ENCODE measurements at regions not wholly inside any gene's neighbourhood (a gene's known extent, or its start where the extent isn't known, plus 50 kb on each side); places are given as distances from the start of the nearest gene placed in this dataset.
"Not testable (repeated sequence)": the region's sequence is repeated elsewhere in the genome, so short reads cannot be mapped to it uniquely, and the experiment has no call there.

DNA sequence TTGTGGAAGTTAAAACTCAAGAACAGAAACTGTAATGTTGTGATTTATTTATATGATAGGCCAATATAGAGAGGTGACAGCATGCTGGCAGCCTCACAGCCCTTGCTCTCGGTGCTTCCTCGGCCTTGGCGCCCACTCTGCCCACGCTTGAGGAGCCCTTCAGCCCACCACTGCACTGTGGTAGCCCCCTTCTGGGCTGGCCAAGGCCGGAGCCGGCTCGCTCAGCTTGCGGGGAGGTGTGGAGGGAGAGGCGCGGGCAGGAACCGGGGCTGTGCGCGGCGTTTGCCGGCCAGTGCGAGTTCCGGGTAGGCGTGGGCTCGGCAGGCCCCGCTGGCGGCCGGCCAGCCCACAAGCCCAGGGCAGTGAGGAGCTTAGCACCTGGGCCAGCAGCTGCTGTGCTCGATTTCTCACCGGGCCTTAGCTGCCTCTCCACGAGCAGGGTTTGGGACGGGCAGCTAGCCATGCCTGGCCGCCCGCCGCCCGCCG lies 65.8 kb upstream of the SLC8A3 start:
- H3K4me2 ChIP-seq (ENCODE audit: low read length) = peak overlapping the region; percentile 30; the same call in 1 of the 2 replicates
- no peak overlapping the region for H3K27ac ChIP-seq (ENCODE audit: low read depth, low read length)

DNA sequence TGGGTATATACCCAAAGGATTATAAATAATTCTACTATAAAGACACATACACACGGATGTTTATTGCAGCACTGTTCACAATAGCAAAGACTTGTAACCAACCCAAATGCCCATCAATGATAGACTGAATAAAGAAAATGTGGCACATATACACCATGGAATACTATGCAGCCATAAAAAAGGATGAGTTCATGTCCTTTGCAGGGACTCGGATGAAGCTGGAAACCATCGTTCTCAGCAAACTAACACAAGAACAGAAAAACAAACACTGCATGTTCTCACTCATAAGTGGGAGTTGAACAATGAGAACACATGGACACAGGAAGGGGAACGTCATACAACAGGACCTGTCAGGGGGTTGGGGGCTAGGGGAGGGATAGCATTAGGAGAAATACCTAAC lies 64.8 kb upstream of the SLC8A3 start:
- H3K36me3 ChIP-seq (ENCODE audit: control insufficient read depth, low read length); H3K4me2 ChIP-seq (ENCODE audit: low read length); H3K27ac ChIP-seq (ENCODE audit: low read depth, low read length); H3K9me3 ChIP-seq (ENCODE audit: control insufficient read depth, insufficient read depth, low read length); H3K4me3 ChIP-seq (ENCODE audit: low read length); H3K79me2 ChIP-seq (ENCODE audit: control insufficient read depth, low read length); H3F3A ChIP-seq (ENCODE audit: control insufficient read depth, insufficient read depth); H4K20me1 ChIP-seq (ENCODE audit: control insufficient read depth, insufficient read depth, low read depth, low read length); H3K9me2 ChIP-seq (replicated peaks; ENCODE audit: control insufficient read depth, low read length); H3K4me1 ChIP-seq (ENCODE audit: control insufficient read depth, low read length): not testable (repeated sequence)
- peaks cover 19% of the 10 kb centered on the region for H3K27me3 ChIP-seq (ENCODE audit: control insufficient read depth, low read length)

More for the DNA sequence above, 65.8 kb upstream of the SLC8A3 start:
- Histone ChIP-seq H3K4me3 (ENCODE audit: low read length) (no peak overlapping the region; the same call in 1 of the 2 replicates), H3K36me3 (ENCODE audit: control insufficient read depth, low read length) (no peaks in the 10 kb centered on the region), H3K9me2 (replicated peaks; ENCODE audit: control insufficient read depth, low read length) (no peaks in the 10 kb centered on the region), H3F3A (ENCODE audit: control insufficient read depth, insufficient read depth) (no peaks in the 10 kb centered on the region), H3K27me3 (ENCODE audit: control insufficient read depth, low read length) (peaks cover 19% of the 10 kb centered on the region), H3K4me1 (ENCODE audit: control insufficient read depth, low read length) (no peaks in the 10 kb centered on the region), H3K79me2 (ENCODE audit: control insufficient read depth, low read length) (no peaks in the 10 kb centered on the region), H4K20me1 (ENCODE audit: control insufficient read depth, insufficient read depth, low read depth, low read length) (no peaks in the 10 kb centered on the region), H3K9me3 (ENCODE audit: control insufficient read depth, insufficient read depth, low read length) (0 out of 2 replicates have a peak, but pooled peaks cover 3% of the 10 kb centered on the region)
- TF ChIP-seq, protein P1, sequence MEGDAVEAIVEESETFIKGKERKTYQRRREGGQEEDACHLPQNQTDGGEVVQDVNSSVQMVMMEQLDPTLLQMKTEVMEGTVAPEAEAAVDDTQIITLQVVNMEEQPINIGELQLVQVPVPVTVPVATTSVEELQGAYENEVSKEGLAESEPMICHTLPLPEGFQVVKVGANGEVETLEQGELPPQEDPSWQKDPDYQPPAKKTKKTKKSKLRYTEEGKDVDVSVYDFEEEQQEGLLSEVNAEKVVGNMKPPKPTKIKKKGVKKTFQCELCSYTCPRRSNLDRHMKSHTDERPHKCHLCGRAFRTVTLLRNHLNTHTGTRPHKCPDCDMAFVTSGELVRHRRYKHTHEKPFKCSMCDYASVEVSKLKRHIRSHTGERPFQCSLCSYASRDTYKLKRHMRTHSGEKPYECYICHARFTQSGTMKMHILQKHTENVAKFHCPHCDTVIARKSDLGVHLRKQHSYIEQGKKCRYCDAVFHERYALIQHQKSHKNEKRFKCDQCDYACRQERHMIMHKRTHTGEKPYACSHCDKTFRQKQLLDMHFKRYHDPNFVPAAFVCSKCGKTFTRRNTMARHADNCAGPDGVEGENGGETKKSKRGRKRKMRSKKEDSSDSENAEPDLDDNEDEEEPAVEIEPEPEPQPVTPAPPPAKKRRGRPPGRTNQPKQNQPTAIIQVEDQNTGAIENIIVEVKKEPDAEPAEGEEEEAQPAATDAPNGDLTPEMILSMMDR (IDR thresholded peaks at IDR 0.05; ENCODE audit: low read depth, low read length, poor library complexity, severe bottlenecking) = no peak
- no peak for TF ChIP-seq EZH2phosphoT487 (IDR thresholded peaks at IDR 0.05; ENCODE audit: borderline replicate concordance, low read length)

DNA sequence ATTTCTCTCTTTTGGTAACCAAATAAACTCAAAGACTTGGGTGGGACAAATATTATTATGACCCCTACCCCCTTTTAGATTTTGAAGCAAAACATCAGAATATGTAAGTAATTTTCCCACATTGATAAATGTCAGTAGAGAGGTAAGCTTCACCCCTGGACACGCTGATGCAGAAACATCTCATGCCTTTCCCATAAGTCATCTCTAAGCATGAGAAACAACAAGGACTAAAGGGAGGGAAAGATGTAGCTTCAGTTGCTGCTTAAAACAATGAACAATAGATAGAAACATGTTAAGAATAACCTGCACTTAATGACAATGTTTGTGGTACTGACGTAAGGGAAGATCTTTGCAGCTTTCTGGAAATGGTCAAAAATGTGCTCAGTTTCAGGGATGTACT lies 56.3 kb upstream of the SLC8A3 start:
- no peak for TF ChIP-seq EZH2phosphoT487 (IDR thresholded peaks at IDR 0.05; ENCODE audit: borderline replicate concordance, low read length)
- TF ChIP-seq, protein P1 (IDR thresholded peaks at IDR 0.05; ENCODE audit: low read depth, low read length, poor library complexity, severe bottlenecking) = no peak
- no peaks in the 10 kb centered on the region for H3K9me2 ChIP-seq (replicated peaks; ENCODE audit: control insufficient read depth, low read length)
- no peaks in the 10 kb centered on the region for H3F3A ChIP-seq (ENCODE audit: control insufficient read depth, insufficient read depth)
- no peaks in the 10 kb centered on the region for H3K9me3 ChIP-seq (ENCODE audit: control insufficient read depth, insufficient read depth, low read length)
- H3K4me3 ChIP-seq (ENCODE audit: low read length) = no peak overlapping the region
- H3K27ac ChIP-seq (ENCODE audit: low read depth, low read length) = no peak overlapping the region
- no peak overlapping the region for H3K4me2 ChIP-seq (ENCODE audit: low read length)
- H3K79me2 ChIP-seq (ENCODE audit: control insufficient read depth, low read length) = no peaks in the 10 kb centered on the region
- H3K36me3 ChIP-seq (ENCODE audit: control insufficient read depth, low read length) = no peaks in the 10 kb centered on the region
- H4K20me1 ChIP-seq (ENCODE audit: control insufficient read depth, insufficient read depth, low read depth, low read length) = no peaks in the 10 kb centered on the region
- no peaks in the 10 kb centered on the region for H3K27me3 ChIP-seq (ENCODE audit: control insufficient read depth, low read length)
- H3K4me1 ChIP-seq (ENCODE audit: control insufficient read depth, low read length) = no peaks in the 10 kb centered on the region

- H3K79me2 ChIP-seq (ENCODE audit: control insufficient read depth, low read length) = no peaks in the 10 kb centered on the region
- H3K27me3 ChIP-seq (ENCODE audit: control insufficient read depth, low read length) = no peaks in the 10 kb centered on the region; the same call in 1 of the 2 replicates
- H3K4me3 ChIP-seq (ENCODE audit: low read length) = no peak overlapping the region
- no peaks in the 10 kb centered on the region for H3K36me3 ChIP-seq (ENCODE audit: control insufficient read depth, low read length)
- no peaks in the 10 kb centered on the region for H4K20me1 ChIP-seq (ENCODE audit: control insufficient read depth, insufficient read depth, low read depth, low read length)
- no peak overlapping the region for H3K27ac ChIP-seq (ENCODE audit: low read depth, low read length)
- no peak for TF ChIP-seq EZH2phosphoT487 (IDR thresholded peaks at IDR 0.05; ENCODE audit: borderline replicate concordance, low read length)
- TF ChIP-seq, protein P1 (IDR thresholded peaks at IDR 0.05; ENCODE audit: low read depth, low read length, poor library complexity, severe bottlenecking) = no peak
- H3K4me1 ChIP-seq (ENCODE audit: control insufficient read depth, low read length) = no peaks in the 10 kb centered on the region
- no peaks in the 10 kb centered on the region for H3K9me2 ChIP-seq (replicated peaks; ENCODE audit: control insufficient read depth, low read length)
- H3K4me2 ChIP-seq (ENCODE audit: low read length) = no peak overlapping the region
- H3K9me3 ChIP-seq (ENCODE audit: control insufficient read depth, insufficient read depth, low read length) = no peaks in the 10 kb centered on the region
- H3F3A ChIP-seq (ENCODE audit: control insufficient read depth, insufficient read depth) = no peaks in the 10 kb centered on the region
These were observed 51.1 kb upstream of the SLC8A3 start for GRCh38 chr14:70239802-70240201.

DNA sequence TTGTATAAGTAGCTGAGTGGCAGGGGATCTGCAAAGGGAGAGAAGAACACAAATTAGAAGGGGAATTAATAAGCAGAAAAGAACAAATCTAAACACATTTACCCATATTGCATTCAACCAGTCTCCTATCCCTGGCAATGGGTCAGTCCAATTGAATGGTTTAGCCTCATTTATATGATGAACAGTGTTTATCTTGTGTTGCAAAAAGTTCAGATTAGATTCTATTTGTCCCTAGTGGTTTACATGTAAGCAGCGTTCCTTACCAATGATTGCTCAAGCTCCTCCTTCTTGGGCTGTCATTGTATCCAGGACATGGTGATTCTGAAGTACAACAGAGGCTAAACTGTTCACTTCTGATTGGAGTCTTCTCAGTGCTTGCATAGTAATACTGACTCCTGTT lies 49.9 kb upstream of the SLC8A3 start:
- H3K9me3 ChIP-seq (ENCODE audit: control insufficient read depth, insufficient read depth, low read length); H3K9me2 ChIP-seq (replicated peaks; ENCODE audit: control insufficient read depth, low read length); H3K27me3 ChIP-seq (ENCODE audit: control insufficient read depth, low read length); H3K79me2 ChIP-seq (ENCODE audit: control insufficient read depth, low read length); H3K36me3 ChIP-seq (ENCODE audit: control insufficient read depth, low read length); H3F3A ChIP-seq (ENCODE audit: control insufficient read depth, insufficient read depth); H3K4me1 ChIP-seq (ENCODE audit: control insufficient read depth, low read length); H3K27ac ChIP-seq (ENCODE audit: low read depth, low read length); H3K4me3 ChIP-seq (ENCODE audit: low read length); H4K20me1 ChIP-seq (ENCODE audit: control insufficient read depth, insufficient read depth, low read depth, low read length); H3K4me2 ChIP-seq (ENCODE audit: low read length): not testable (repeated sequence)
